ENCODE measurements at regions not wholly inside any gene's neighbourhood (a gene's known extent, or its start where the extent isn't known, plus 50 kb on each side); places are given as distances from the start of the nearest gene placed in this dataset.

DNA sequence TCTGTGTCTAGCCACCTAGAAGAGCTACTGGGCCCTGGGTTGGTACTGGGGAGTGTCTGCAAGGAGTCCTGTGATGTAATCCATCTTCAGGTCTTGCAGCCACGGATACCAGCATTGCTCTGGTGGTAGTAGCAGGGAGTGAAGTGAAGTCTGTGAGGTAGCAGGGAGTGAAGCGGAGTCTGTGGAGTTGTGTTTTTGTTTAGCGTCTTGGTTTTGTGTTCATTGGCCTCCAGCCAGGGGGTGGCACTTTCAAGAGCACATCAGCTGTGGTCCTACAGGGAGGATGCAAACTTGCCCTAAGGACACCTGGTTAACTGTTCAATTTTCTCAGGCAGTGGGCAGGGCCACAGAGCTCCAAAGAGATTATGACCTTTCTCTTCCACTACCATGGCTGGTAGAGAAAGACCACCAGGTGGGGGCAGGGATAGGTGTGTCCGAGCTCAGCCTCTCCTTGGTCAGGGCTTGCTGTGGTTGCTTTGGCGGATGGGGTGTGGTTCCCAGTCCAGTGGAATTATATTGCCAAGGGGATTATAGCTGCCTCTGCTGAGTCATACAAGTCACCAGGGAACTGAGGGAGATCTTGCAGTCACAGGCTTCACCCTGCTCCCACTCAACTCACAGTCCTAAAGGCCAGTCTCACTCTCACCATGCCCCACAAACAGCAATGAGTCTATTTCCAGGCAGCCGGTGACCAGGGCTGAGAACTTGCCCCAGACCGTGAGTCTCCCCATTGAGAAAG is 424.7 kb downstream of the ZBBX start:
- Mint-ChIP-seq H3K27me3 (ENCODE audit: low read depth) (no peaks in the 10 kb centered on the region), H3K4me1 (no peaks in the 10 kb centered on the region), H3K36me3 (no peaks in the 10 kb centered on the region), H3K4me3 (no peak overlapping the region), H3K9me3 (peaks cover 48% of the 10 kb centered on the region), H3K27ac (no peak overlapping the region)
- TF ChIP-seq, protein P1, sequence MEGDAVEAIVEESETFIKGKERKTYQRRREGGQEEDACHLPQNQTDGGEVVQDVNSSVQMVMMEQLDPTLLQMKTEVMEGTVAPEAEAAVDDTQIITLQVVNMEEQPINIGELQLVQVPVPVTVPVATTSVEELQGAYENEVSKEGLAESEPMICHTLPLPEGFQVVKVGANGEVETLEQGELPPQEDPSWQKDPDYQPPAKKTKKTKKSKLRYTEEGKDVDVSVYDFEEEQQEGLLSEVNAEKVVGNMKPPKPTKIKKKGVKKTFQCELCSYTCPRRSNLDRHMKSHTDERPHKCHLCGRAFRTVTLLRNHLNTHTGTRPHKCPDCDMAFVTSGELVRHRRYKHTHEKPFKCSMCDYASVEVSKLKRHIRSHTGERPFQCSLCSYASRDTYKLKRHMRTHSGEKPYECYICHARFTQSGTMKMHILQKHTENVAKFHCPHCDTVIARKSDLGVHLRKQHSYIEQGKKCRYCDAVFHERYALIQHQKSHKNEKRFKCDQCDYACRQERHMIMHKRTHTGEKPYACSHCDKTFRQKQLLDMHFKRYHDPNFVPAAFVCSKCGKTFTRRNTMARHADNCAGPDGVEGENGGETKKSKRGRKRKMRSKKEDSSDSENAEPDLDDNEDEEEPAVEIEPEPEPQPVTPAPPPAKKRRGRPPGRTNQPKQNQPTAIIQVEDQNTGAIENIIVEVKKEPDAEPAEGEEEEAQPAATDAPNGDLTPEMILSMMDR (IDR thresholded peaks at IDR 0.05; ENCODE audit: unreplicated experiment): no peak
- no peak for DNase-seq (ENCODE audit: low spot score in 2 of 2, unreplicated experiment in 2 of 2)

DNA sequence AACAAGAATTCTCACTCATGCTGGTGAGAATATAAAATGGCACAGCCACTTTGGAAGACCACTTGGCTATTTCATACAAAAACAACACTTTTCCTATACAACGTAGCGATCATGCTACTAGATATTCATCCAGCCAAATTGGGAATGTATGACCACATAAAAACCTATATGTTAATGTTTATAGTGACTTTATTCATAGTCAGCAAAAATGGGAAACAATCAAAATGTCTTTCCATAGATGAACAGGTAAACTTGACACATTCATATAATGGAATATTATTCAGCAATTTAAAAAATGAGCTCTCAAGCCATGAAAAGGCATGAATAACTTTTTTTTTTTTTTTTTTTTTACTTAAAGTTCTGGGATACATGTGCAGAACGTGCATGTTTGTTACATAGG is 445.2 kb downstream of the ZBBX start:
- peaks cover 17% of the 10 kb centered on the region for H3K9me3 Mint-ChIP-seq
- DNase-seq (ENCODE audit: low spot score in 2 of 2, unreplicated experiment in 2 of 2): no peak
- H3K4me3 Mint-ChIP-seq: no peak overlapping the region
- no peak overlapping the region for H3K27ac Mint-ChIP-seq
- TF ChIP-seq, protein P1 (IDR thresholded peaks at IDR 0.05; ENCODE audit: unreplicated experiment): no peak
- H3K27me3 Mint-ChIP-seq (ENCODE audit: low read depth): no peaks in the 10 kb centered on the region
- no peaks in the 10 kb centered on the region for H3K4me1 Mint-ChIP-seq
- peaks cover 1% of the 10 kb centered on the region for H3K36me3 Mint-ChIP-seq

DNA sequence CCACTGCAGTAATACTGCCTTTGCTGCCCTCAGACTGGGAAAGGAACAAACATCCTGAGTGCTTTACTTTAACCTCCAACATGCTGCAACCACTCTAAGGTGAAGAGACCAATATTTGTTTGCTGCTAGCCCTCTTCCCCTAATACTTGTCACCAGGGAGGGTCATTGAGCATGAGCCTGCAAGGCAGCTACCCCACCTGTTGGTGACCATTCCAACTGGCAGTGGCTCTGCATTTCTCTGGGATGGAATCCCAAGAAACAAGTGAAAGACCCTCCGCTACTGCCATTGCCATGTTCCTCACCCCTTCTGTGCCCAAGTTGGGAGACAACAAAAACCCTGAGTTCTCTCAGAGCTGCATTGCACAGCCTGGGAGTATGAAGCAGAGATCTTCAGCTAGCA is 462.7 kb downstream of the ZBBX start:
- no peaks in the 10 kb centered on the region for H3K27me3 Mint-ChIP-seq (ENCODE audit: low read depth)
- H3K9me3 Mint-ChIP-seq: peaks cover 78% of the 10 kb centered on the region
- no peak for DNase-seq (ENCODE audit: low spot score in 2 of 2, unreplicated experiment in 2 of 2)
- TF ChIP-seq, protein P1 (IDR thresholded peaks at IDR 0.05; ENCODE audit: unreplicated experiment): no peak
- peaks cover 5% of the 10 kb centered on the region for H3K36me3 Mint-ChIP-seq
- H3K4me3 Mint-ChIP-seq: no peak overlapping the region
- H3K27ac Mint-ChIP-seq: no peak overlapping the region
- no peaks in the 10 kb centered on the region for H3K4me1 Mint-ChIP-seq

DNA sequence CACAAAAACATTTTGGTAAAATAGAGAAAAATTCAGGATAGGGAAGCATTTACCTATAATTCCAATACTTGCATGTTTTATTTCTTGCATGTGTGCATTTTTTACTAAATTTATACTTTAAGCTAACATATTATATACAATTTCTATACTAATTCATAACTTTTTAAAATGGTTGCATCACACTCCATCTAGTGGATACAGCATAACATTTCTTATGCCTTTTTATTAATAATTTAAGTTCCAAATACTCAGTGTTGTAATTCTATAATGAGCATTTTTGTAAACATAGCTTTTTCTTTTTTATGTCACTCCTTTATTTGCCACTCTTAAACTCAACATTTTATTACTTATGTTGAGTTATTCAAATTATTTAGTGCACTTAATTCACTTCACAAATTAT is 477.7 kb downstream of the ZBBX start:
- DNase-seq (ENCODE audit: low spot score in 2 of 2, unreplicated experiment in 2 of 2): no peak
- H3K36me3 Mint-ChIP-seq: no peaks in the 10 kb centered on the region
- H3K27ac Mint-ChIP-seq: no peak overlapping the region
- H3K27me3 Mint-ChIP-seq (ENCODE audit: low read depth): no peaks in the 10 kb centered on the region
- peaks cover 30% of the 10 kb centered on the region for H3K9me3 Mint-ChIP-seq
- TF ChIP-seq, protein P1 (IDR thresholded peaks at IDR 0.05; ENCODE audit: unreplicated experiment): peak; percentile 55
- peaks cover 10% of the 10 kb centered on the region for H3K4me1 Mint-ChIP-seq
- H3K4me3 Mint-ChIP-seq: no peak overlapping the region

DNA sequence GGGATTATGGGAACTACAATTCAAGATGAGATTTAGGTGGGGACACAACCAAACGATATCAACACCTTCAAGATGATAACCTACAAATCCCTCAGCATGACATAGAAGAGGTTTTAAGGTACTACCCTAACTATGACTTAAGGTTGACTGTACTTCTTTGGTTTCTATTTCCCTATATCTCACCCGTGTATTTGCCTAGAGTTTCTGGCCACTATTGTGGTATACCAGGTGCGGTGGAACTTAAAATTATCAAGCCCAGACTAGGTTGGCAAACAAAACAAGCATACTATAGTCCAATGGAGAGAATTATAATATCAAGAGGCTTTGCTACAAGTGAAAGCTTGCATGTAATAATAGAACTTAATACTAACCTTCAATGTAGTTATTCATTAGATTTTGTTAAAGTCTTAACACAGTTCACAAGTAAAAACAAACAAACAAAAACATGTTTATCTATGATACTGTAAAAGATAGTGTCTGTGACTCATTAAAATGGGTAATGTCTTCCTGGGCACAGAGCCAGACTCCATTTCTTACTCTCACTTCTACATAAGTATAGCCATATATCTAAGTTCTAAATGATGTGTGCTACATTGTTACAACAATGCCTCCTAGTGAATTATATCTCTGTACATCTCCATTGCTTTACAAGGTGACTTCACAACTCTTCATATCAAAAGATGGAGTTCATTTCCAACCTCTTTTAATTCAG is 479.1 kb downstream of the ZBBX start:
- no peak overlapping the region for H3K4me3 Mint-ChIP-seq
- H3K4me1 Mint-ChIP-seq: peaks cover 10% of the 10 kb centered on the region
- peaks cover 18% of the 10 kb centered on the region for H3K9me3 Mint-ChIP-seq
- no peak for DNase-seq (ENCODE audit: low spot score in 2 of 2, unreplicated experiment in 2 of 2)
- no peaks in the 10 kb centered on the region for H3K27me3 Mint-ChIP-seq (ENCODE audit: low read depth)
- no peaks in the 10 kb centered on the region for H3K36me3 Mint-ChIP-seq
- no peak overlapping the region for H3K27ac Mint-ChIP-seq
- TF ChIP-seq, protein P1 (IDR thresholded peaks at IDR 0.05; ENCODE audit: unreplicated experiment): no peak
